ENCODE measurements at regions not wholly inside any gene's neighbourhood (a gene's known extent, or its start where the extent isn't known, plus 50 kb on each side); places are given as distances from the start of the nearest gene placed in this dataset.
"Not testable (repeated sequence)": the region's sequence is repeated elsewhere in the genome, so short reads cannot be mapped to it uniquely, and the experiment has no call there.

- no peak for FAIRE-seq
These were observed 86.8 kb upstream of the NAMPT start for GRCh38 chr7:106371629-106372028.

GRCh38 chr7:106370542-106370941 is 85.8 kb upstream of the NAMPT start:
- FAIRE-seq, result no peak

GRCh38 chr7:106369816-106370215 is 85.0 kb upstream of the NAMPT start:
- FAIRE-seq, result no peak

GRCh38 chr7:106369352-106369751 is 84.6 kb upstream of the NAMPT start:
- FAIRE-seq, result no peak

GRCh38 chr7:106367664-106368063 is 82.9 kb upstream of the NAMPT start:
- no peak for FAIRE-seq

- no peak for FAIRE-seq
These were observed 82.2 kb upstream of the NAMPT start for GRCh38 chr7:106367018-106367420.

- no peak for FAIRE-seq
These were observed 80.6 kb upstream of the NAMPT start for GRCh38 chr7:106365252-106366005.

GRCh38 chr7:106362507-106362906 is 77.7 kb upstream of the NAMPT start:
- not testable (repeated sequence) for FAIRE-seq

GRCh38 chr7:106358103-106358663 is 73.4 kb upstream of the NAMPT start:
- FAIRE-seq, result no peak

- no peak for FAIRE-seq
These were observed 72.9 kb upstream of the NAMPT start for GRCh38 chr7:106357675-106358074.

- FAIRE-seq, result no peak
These were observed 70.0 kb upstream of the NAMPT start for GRCh38 chr7:106354822-106355221.

- FAIRE-seq, result no peak
These were observed 69.2 kb upstream of the NAMPT start for GRCh38 chr7:106353944-106354343.

- FAIRE-seq, result no peak
These were observed 63.4 kb upstream of the NAMPT start for GRCh38 chr7:106348231-106348630.

- FAIRE-seq, result no peak
These were observed 62.5 kb upstream of the NAMPT start for GRCh38 chr7:106347229-106347833.

GRCh38 chr7:106346678-106347217 is 62.0 kb upstream of the NAMPT start:
- FAIRE-seq, result no peak

- FAIRE-seq, result no peak
These were observed 61.4 kb upstream of the NAMPT start for GRCh38 chr7:106346167-106346677.

- no peak for FAIRE-seq
These were observed 60.8 kb upstream of the NAMPT start for GRCh38 chr7:106345421-106346166.

- FAIRE-seq, result no peak
These were observed 60.1 kb upstream of the NAMPT start for GRCh38 chr7:106344861-106345260.

- FAIRE-seq, result no peak
These were observed 59.4 kb upstream of the NAMPT start for GRCh38 chr7:106344211-106344610.

- not testable (repeated sequence) for FAIRE-seq
These were observed 57.3 kb upstream of the NAMPT start for GRCh38 chr7:106342049-106342448.

- not testable (repeated sequence) for FAIRE-seq
These were observed 55.4 kb upstream of the NAMPT start for GRCh38 chr7:106340247-106340596.

GRCh38 chr7:106339513-106340246 is 54.9 kb upstream of the NAMPT start:
- FAIRE-seq, result no peak

Measured in islet of Langerhans (tissue), 1 donor.